Hepatocyte (in vitro differentiated cells): ENCODE measurements at regions not wholly inside any gene's neighbourhood (a gene's known extent, or its start where the extent isn't known, plus 50 kb on each side); places are given as distances from the start of the nearest gene placed in this dataset.

Experiments used
- EZH2 ChIP-seq: fragments of 200-600 bp; sonication (generic); IDR thresholded peaks from 2 replicates; pipeline ENCODE4 v1.6.1; 2016; ENCODE audit warnings: antibody characterized with exemption, mild to moderate bottlenecking, borderline replicate concordance
- TF ChIP-seq, protein P1 (sequence below): fragments of 200-600 bp; sonication (generic); IDR thresholded peaks from 2 replicates; pipeline ENCODE4 v1.5.1; 2016; ENCODE audit warnings: antibody characterized with exemption, mild to moderate bottlenecking; ENCODE audit not compliant: poor library complexity

DNA sequence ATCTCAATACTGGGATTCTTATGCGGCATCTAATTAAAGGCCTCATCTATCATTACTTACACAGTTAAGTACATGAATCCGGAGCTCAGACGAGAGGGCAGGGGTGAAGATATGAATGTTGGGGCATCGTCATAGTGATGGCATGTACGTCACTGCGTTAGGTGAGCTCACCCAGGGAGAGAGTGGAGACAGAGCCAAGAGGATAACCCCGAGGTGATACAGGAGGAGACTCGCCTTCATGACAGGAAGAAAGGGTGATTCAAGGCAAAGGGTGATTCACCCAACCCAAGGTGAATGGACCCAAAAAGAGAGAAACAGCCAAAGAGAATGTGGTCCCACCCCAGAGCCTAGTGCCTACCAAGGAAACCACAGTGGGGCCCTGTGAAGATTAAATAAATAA lies 132.9 kb upstream of the BLID start:
- TF ChIP-seq, protein P1, sequence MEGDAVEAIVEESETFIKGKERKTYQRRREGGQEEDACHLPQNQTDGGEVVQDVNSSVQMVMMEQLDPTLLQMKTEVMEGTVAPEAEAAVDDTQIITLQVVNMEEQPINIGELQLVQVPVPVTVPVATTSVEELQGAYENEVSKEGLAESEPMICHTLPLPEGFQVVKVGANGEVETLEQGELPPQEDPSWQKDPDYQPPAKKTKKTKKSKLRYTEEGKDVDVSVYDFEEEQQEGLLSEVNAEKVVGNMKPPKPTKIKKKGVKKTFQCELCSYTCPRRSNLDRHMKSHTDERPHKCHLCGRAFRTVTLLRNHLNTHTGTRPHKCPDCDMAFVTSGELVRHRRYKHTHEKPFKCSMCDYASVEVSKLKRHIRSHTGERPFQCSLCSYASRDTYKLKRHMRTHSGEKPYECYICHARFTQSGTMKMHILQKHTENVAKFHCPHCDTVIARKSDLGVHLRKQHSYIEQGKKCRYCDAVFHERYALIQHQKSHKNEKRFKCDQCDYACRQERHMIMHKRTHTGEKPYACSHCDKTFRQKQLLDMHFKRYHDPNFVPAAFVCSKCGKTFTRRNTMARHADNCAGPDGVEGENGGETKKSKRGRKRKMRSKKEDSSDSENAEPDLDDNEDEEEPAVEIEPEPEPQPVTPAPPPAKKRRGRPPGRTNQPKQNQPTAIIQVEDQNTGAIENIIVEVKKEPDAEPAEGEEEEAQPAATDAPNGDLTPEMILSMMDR = no peak
- no peak for TF ChIP-seq EZH2
